ENCODE measurements at regions not wholly inside any gene's neighbourhood (a gene's known extent, or its start where the extent isn't known, plus 50 kb on each side); places are given as distances from the start of the nearest gene placed in this dataset.

GRCh38 chr3:34260271-34261000, 462.0 kb downstream of the PDCD6IP start:
- peak; percentile 31 for DNase-seq

DNA sequence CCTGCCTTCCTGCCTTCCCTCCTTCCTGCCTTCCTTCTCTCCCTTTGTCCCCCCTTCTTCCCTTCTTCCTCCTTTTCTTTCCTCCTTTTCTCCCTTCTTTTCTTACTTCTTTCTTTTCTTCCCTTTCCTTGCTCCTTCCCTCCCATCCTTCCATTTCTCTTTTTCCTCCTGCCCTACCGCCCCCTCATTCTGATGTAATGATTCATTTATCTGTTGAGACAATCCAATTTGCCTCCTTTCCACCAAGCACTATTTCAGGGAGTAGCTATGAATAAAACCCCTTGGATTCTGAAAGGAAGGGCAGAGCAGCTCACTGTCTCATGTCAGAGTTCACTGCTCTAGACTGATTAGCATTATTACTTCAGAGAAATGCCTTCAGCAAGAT, 462.6 kb downstream of the PDCD6IP start:
- no peak for DNase-seq

GRCh38 chr3:34263101-34263621, 464.7 kb downstream of the PDCD6IP start:
- DNase-seq = peak; percentile 16

- DNase-seq = no peak
Observed at GRCh38 chr3:34264337-34265041, 466.1 kb downstream of the PDCD6IP start.

- no peak for DNase-seq
Observed at GRCh38 chr3:34267088-34267487, 468.7 kb downstream of the PDCD6IP start.

GRCh38 chr3:34268032-34268709, 469.7 kb downstream of the PDCD6IP start:
- no peak for DNase-seq

DNA sequence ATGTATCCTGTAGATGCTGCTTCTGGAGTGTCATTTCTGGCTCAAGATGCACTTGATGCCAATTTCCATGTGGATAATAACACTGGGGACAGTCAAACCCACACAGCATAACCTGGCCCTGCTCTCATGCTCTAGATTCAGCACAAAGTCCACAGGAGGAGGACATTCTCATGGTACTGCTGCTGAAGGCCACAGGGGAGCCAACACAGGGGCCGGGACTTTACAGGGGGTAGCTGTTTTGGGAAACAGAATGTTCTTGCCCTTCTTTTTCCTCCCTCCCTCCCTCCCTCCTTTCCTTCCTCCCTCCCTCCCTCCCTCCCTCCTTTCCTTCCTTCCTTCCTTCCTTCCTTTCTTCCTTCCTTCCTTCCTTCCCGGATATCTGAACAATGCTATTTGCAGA, 477.4 kb downstream of the PDCD6IP start:
- DNase-seq = no peak

- DNase-seq = no peak
Observed at GRCh38 chr3:34276342-34276741, 477.9 kb downstream of the PDCD6IP start.

DNA sequence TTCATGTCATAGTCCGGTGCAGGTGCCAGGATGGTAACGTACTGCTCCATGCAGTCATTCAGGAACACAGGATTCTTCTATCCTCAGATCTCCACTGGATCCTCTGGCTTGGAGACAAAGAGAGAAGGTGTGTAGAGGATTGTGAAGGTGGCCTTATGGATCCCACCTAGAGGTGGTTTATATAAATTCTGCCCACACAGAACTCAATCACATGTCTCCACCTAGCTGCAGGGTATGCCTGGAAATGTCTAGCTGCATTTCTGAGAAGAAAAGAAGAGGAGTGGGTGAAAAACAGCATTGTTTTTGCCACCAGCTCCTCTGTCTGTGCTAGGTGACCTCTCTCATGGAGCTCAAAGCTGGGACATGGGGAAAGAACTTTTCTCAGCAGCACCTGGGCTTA, 478.7 kb downstream of the PDCD6IP start:
- no peak for DNase-seq

GRCh38 chr3:34279901-34280300, 481.5 kb downstream of the PDCD6IP start:
- DNase-seq = no peak

DNA sequence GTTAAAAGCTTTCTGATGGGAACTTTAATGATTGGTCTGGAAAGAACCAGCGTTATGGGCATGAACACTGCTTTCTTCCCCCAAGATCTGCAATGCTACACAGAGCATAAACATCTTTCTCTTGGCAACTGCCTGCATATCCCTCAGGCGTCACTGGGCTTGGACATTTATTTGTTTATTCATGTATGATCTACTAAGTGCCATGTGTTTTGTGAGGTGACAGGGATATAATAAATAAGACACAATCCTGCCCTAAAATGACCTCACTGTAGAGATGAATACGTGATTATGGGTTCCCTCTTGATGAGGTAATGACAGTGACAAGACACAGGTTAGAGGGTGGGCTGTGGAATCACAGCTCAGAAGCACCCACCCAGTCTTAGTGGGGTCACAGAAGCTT, 485.3 kb downstream of the PDCD6IP start:
- no peak for DNase-seq

DNA sequence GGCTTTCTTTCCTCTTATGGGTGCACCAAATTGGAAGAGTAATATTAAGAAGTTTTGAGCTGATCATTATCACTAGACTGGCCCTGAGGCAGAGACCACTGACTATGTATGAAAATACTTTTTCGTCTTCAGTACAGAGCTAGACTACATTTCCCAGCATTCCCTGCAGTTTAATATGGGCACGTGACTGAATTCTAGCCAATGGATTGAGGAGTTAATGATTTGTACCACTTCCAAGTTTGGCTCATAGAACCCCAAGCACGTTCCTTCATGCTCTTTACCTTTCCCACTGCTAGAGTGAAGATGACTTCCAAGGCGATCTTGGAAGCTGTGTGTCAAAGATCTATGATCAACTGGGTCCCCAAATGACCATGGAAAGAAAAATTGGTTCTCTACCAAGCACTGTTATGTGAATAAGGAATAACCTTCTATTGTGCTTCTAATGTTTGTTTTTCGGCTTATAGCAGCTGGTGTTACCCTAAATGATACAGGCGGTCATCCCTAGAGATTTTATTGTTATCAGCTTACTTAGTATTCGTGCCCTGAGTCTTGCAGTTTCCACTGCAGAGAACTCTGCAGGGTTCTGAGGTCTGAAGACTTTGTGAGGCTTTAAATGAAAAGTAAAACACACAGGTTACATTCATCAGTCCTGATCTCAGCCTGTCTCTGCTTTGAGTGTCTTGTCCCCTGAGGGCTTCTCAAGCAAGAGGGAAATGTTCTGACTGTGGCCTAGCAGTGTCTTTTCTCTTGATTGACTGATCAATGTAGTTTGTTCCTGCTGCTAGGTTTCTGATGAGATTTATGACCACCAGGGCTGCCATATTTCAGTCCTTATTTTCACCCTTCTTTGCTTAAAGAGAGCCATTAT, 486.8 kb downstream of the PDCD6IP start:
- no peak for DNase-seq

GRCh38 chr3:34285827-34286188, 487.4 kb downstream of the PDCD6IP start:
- DNase-seq = no peak

DNA sequence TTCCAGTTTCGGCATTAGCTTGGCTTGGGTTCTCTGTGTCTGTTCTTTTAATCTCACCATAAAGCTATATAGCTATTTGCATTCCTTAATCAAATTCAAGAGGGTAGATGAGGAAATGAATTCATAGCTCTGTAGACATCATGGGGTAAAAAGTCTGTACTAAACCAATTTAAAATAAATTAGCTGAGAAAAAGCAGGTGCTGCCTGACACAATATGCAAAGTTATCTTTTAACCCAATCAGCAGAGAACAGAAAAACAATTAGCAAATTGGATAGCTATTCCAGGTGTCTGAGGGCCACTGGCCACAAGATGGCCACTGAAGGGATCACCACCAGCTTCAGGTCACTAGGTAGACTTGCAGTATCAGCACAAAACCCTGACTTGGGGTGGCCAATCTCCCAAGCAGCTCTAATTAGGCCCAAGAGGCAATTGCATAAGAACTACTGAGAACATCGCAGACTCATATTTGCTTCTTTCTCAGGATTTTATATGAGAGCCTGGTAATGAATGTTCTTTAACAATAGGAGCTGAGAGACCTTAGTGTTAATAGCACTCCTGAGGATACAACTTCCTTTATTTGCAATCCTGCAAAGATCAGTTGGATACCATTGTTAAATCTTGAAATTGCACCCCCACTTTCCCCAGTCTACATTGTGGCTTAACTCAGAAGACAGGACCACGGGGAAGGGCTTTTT, 494.3 kb downstream of the PDCD6IP start:
- DNase-seq = no peak

- no peak for DNase-seq
Observed at GRCh38 chr3:34294240-34294639, 495.8 kb downstream of the PDCD6IP start.

DNA sequence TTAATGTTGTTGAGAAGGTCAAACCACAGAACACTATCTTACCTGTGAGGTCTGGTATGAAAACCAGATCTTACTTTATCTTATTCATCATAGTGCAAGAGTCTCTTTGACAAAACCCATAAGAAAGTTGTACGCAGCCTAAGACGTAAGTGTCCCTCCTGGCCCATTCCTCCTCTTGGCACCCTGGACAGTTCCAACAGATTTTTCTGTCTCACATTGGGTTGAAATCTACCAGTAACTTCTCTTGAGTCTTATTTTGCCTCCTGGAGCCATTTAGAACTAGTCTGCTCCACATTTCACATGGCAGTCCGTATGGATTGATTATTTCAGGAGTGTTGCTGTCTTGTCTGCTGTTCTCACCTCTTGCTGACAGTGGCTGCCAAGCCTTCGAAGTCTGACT, 498.4 kb downstream of the PDCD6IP start:
- no peak for DNase-seq

DNA sequence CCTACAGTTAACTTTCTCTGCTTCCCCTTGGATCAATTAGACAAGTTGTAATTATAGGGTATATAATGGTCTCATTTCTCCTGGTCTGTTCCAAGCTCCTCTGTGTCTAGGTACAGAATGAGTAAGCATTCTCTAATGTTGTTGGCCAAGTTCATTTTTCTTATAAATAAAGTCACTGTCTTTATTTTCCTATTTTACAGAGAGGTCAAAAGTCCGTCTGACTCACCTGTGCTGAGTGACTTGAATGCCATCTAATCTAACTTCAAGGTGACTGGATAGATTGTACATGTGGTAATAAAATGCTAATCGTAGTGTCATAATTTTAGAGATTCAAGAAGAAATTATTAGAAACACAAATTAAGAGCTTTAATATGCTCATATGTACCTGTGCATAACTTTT, 500.2 kb downstream of the PDCD6IP start:
- no peak for DNase-seq

DNA sequence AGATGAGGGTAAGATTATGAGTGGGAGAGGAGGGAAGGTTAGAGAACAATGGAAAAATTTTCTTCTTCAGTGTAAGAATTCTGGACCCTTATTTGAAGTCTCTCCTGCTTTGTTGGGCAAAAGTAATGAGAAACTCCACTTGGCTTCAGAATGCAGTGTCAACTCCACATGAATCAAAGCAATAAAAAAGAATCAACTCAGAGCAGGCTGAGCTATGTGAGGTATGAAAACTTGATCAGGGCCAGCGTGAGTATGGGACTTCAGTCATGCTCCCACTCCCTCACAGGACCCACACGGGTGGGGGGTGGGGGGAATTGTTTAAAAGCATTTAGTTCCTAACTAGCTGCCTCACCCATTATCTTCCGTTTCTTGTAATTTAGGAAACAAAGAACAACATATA, 502.2 kb downstream of the PDCD6IP start:
- DNase-seq = no peak

DNA sequence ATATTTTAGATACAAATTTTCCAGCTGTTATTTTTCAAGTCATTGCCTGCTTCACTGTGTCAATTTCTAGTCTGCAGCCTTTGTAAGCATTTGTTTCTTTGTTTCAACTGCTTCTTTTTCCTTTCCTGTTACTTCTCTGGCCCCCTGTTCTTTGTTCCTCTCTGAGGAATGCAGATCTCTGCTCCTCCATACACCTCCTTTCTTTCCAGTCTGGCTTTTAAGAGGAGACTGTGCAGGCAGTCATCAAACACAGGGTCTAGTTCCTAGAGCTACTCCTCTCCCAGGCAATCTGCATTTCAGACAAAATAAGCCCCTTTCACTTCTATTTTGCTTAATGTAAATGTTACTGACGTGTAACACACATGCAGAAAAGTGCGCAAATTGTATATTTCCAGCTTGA, 502.9 kb downstream of the PDCD6IP start:
- DNase-seq = no peak

DNA sequence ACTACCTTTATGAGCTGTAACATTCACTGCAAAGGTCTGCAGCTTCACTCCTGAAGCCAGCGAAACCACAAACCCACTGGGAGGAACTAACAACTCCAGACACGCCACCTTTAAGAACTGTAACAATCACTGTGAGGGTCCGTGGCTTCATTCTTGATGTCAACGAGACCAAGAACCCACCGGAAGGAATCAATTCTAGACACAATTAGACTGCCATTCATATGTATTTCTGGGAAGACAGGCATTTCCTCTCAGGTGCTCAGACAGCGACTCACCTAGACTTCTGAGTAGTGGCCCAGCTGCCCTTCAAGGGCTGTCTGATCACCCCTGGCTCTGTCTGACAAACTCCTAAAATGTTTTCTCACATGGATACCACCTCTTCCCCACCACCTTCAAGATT, 506.8 kb downstream of the PDCD6IP start:
- no peak for DNase-seq

- DNase-seq = no peak
Observed at GRCh38 chr3:34312684-34313083, 514.3 kb downstream of the PDCD6IP start.

DNA sequence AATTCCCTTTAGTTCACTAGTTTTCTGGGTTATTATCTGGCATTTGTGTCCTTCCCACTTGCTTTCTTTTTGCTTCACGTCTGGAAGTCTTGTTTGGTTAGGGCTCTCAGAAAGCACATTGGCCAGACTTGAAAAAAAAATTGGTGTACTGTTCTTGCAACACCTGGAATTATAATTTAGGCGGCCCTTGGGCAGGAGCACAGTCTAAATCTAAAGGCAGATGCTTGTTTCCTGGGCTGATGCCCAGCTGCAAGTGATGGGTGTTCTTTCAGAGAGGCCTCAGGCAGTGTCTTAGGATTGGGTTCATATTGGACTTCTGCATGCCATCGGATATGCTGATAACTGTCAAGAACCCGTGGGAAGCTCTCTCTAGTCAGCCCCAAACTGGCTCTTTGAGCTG, 521.5 kb downstream of the PDCD6IP start:
- no peak for DNase-seq
